ENCODE measurements at regions not wholly inside any gene's neighbourhood (a gene's known extent, or its start where the extent isn't known, plus 50 kb on each side); places are given as distances from the start of the nearest gene placed in this dataset.

GRCh38 chr6:137733372-137733771 lies 133.7 kb upstream of the TNFAIP3 start (continued):
- TF ChIP-seq YY1 (IDR thresholded peaks at IDR 0.05; ENCODE audit: low read depth) (no peak), EZH2phosphoT487 (IDR thresholded peaks at IDR 0.05; ENCODE audit: borderline replicate concordance, low read depth) (no peak), MEF2A (IDR thresholded peaks at IDR 0.05; ENCODE audit: borderline replicate concordance, low read depth) (no peak), USF1 (IDR thresholded peaks at IDR 0.05; ENCODE audit: borderline replicate concordance, low read depth) (no peak), TAF1 (IDR thresholded peaks at IDR 0.05; ENCODE audit: borderline replicate concordance, low read depth, low read length) (no peak), GATA2 (CRISPR knock-in tag; IDR thresholded peaks at IDR 0.05) (no peak), MXI1 (IDR thresholded peaks at IDR 0.05; ENCODE audit: low read depth, low read length) (no peak), EP300 (IDR thresholded peaks at IDR 0.05; ENCODE audit: borderline replicate concordance in 1 of 2, low read depth in 1 of 2, low read length in 1 of 2) (no peak)

GRCh38 chr6:137734005-137734874 lies 132.8 kb upstream of the TNFAIP3 start:
- POLR2A ChIA-PET = no interaction called here
- no peaks in the 10 kb centered on the region for H4K20me1 ChIP-seq (ENCODE audit: insufficient read depth)
- CTCF ChIA-PET = no interaction called here
- no peaks in the 10 kb centered on the region for H3K4me1 ChIP-seq (ENCODE audit: control insufficient read depth in 1 of 2, insufficient read depth in 2 of 2, low read depth in 1 of 2, low read length in 1 of 2)
- 24% methylated on average over 6 of the region's 6 CpGs for WGBS (ENCODE audit: low lambda C conversion rate)
- no peaks in the 10 kb centered on the region for H3K9me3 ChIP-seq
- no peaks in the 10 kb centered on the region for H3K27me3 ChIP-seq (ENCODE audit: insufficient read depth)
- TF ChIP-seq MXI1 (IDR thresholded peaks at IDR 0.05; ENCODE audit: low read depth, low read length) = no peak
- no peak for TF ChIP-seq RFX5 (IDR thresholded peaks at IDR 0.05; ENCODE audit: low read length)
- no peak for TF ChIP-seq TAF1 (IDR thresholded peaks at IDR 0.05; ENCODE audit: borderline replicate concordance, low read depth, low read length)
- no peak for TF ChIP-seq POLR2AphosphoS5 (IDR thresholded peaks at IDR 0.05; ENCODE audit: low read depth, low read length)
- TF ChIP-seq YY1 (IDR thresholded peaks at IDR 0.05; ENCODE audit: low read depth) = no peak
- no peak overlapping the region for H3K4me2 ChIP-seq
- H3F3A ChIP-seq (replicated peaks; ENCODE audit: insufficient read depth) = no peaks in the 10 kb centered on the region
- no peak overlapping the region for H3K9ac ChIP-seq
- no peak overlapping the region for H3K4me3 ChIP-seq (ENCODE audit: low read depth in 2 of 2, low read length in 1 of 2)
- DNase-seq = no peak
- H3K9me2 ChIP-seq = no peaks in the 10 kb centered on the region
- H3K79me2 ChIP-seq (ENCODE audit: insufficient read depth) = no peaks in the 10 kb centered on the region; the same call in 1 of the 2 replicates
- H3K27ac ChIP-seq (ENCODE audit: low read depth in 2 of 2, low read length in 1 of 2) = no peak overlapping the region
- H2AFZ ChIP-seq (ENCODE audit: low read depth) = no peak overlapping the region
- H3K36me3 ChIP-seq (replicated peaks in 1 of 2; ENCODE audit: control insufficient read depth in 1 of 2, insufficient read depth in 2 of 2, low read length in 1 of 2) = no peaks in the 10 kb centered on the region

GRCh38 chr6:137734875-137735182 lies 132.2 kb upstream of the TNFAIP3 start:
- Histone ChIP-seq H3K79me2 (ENCODE audit: insufficient read depth) (no peaks in the 10 kb centered on the region; the same call in 1 of the 2 replicates), H3K9me3 (no peaks in the 10 kb centered on the region), H3K4me1 (ENCODE audit: control insufficient read depth in 1 of 2, insufficient read depth in 2 of 2, low read depth in 1 of 2, low read length in 1 of 2) (no peaks in the 10 kb centered on the region), H3K36me3 (replicated peaks in 1 of 2; ENCODE audit: control insufficient read depth in 1 of 2, insufficient read depth in 2 of 2, low read length in 1 of 2) (no peaks in the 10 kb centered on the region), H4K20me1 (ENCODE audit: insufficient read depth) (no peaks in the 10 kb centered on the region), H3K9ac (no peak overlapping the region), H3K4me3 (ENCODE audit: low read depth in 2 of 2, low read length in 1 of 2) (no peak overlapping the region), H2AFZ (ENCODE audit: low read depth) (no peak overlapping the region), H3K4me2 (no peak overlapping the region), H3K27me3 (ENCODE audit: insufficient read depth) (no peaks in the 10 kb centered on the region), H3K9me2 (no peaks in the 10 kb centered on the region), H3F3A (replicated peaks; ENCODE audit: insufficient read depth) (no peaks in the 10 kb centered on the region), H3K27ac (ENCODE audit: low read depth in 2 of 2, low read length in 1 of 2) (no peak overlapping the region)
- TF ChIP-seq CTCF (IDR thresholded peaks at IDR 0.05) = no peak
- no peak for TF ChIP-seq GATA2 (CRISPR knock-in tag; IDR thresholded peaks at IDR 0.05)
- CTCF ChIA-PET = no interaction called here
- DNase-seq = no peak
- 14% methylated on average over 4 of the region's 4 CpGs for WGBS (ENCODE audit: low lambda C conversion rate)
- POLR2A ChIA-PET = no interaction called here

Data from SK-N-SH (cell line).